ENCODE measurements at regions not wholly inside any gene's neighbourhood (a gene's known extent, or its start where the extent isn't known, plus 50 kb on each side); places are given as distances from the start of the nearest gene placed in this dataset.
A peak's percentile ranks its signal among the peaks of the same experiment; 100 is the strongest.

DNA sequence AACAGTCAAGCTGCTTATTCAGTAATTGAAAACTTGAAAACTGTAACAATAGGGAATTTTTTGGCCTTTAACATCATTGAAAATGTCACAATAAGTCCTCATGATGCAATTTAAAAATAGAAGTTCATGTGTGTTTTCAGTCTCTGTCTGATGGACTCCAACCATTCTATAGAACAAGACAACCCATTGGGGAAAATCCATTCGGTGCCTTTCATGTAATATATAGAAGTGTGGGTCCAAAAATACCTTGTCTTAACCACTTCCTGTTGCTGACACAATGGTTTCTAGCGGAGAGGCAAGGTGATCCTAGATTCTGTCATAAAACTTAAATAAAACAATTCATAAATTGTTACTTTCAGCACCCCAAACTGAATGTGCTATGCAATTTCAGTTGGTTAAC, 1131.3 kb upstream of the MAP3K7 start:
- TF ChIP-seq, protein P1, sequence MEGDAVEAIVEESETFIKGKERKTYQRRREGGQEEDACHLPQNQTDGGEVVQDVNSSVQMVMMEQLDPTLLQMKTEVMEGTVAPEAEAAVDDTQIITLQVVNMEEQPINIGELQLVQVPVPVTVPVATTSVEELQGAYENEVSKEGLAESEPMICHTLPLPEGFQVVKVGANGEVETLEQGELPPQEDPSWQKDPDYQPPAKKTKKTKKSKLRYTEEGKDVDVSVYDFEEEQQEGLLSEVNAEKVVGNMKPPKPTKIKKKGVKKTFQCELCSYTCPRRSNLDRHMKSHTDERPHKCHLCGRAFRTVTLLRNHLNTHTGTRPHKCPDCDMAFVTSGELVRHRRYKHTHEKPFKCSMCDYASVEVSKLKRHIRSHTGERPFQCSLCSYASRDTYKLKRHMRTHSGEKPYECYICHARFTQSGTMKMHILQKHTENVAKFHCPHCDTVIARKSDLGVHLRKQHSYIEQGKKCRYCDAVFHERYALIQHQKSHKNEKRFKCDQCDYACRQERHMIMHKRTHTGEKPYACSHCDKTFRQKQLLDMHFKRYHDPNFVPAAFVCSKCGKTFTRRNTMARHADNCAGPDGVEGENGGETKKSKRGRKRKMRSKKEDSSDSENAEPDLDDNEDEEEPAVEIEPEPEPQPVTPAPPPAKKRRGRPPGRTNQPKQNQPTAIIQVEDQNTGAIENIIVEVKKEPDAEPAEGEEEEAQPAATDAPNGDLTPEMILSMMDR (conservative IDR thresholded peaks at IDR 0.05 in 1 of 2, IDR thresholded peaks at IDR 0.05 in 1 of 2; ENCODE audit: low read depth in 1 of 2, low read length in 2 of 2): no peak
- TF ChIP-seq EZH2 (IDR thresholded peaks at IDR 0.05; ENCODE audit: low read length, missing control alignments): no peak
- no peaks in the 10 kb centered on the region for H3K27me3 ChIP-seq (ENCODE audit: control insufficient read depth, insufficient read depth, low read length)
- H3K9ac ChIP-seq (ENCODE audit: insufficient read depth, low read length): no peak overlapping the region
- no peak for DNase-seq (ENCODE audit: low read depth in 2 of 2)
- H3K9me3 ChIP-seq (ENCODE audit: control insufficient read depth, insufficient read depth, low read depth, low read length): no peaks in the 10 kb centered on the region
- no peak overlapping the region for H3K4me2 ChIP-seq (ENCODE audit: extremely low read depth, insufficient read depth, low read length)
- H3K4me1 ChIP-seq (ENCODE audit: control insufficient read depth, extremely low read depth, insufficient read depth, low read length): no peaks in the 10 kb centered on the region
- H3K79me2 ChIP-seq (ENCODE audit: control insufficient read depth, insufficient read depth, low read length): no peaks in the 10 kb centered on the region
- H2AFZ ChIP-seq (ENCODE audit: low read length): no peak overlapping the region
- H3K27ac ChIP-seq (ENCODE audit: insufficient read depth, low read length): no peak overlapping the region
- no peaks in the 10 kb centered on the region for H4K20me1 ChIP-seq (ENCODE audit: control insufficient read depth, extremely low read depth, insufficient read depth, low read length)
- no peaks in the 10 kb centered on the region for H3K36me3 ChIP-seq (ENCODE audit: control insufficient read depth, insufficient read depth, low read length)
- no peak overlapping the region for H3K4me3 ChIP-seq (replicated peaks in 1 of 4; ENCODE audit: control extremely low read depth in 1 of 4, insufficient read depth in 1 of 4, low read depth in 3 of 4, low read length in 4 of 4)

DNA sequence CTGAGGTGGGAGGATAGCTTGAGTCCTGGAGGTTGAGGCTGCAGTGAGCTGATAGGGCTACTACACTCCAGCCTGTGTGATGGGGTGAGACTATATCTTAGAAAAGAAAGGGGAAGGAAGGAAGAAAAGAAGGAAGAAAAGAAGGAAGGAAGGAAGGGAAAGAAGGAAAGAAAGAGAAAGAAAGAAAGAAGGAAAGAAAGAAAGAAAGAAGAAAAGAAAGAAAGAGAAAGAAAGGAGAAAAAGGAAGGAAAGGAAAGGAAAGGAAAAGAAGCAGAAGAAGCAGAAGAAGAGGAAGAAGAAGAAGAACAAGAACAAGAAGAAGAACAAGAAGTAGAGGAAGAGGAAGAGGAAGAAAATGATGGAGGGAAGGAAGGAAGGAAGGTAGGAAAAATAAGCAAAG, 1130.2 kb upstream of the MAP3K7 start:
- no peak for DNase-seq (ENCODE audit: low read depth in 2 of 2)
- H2AFZ ChIP-seq (ENCODE audit: low read length): no peak overlapping the region
- H3K4me2 ChIP-seq (ENCODE audit: extremely low read depth, insufficient read depth, low read length): no peak overlapping the region
- H4K20me1 ChIP-seq (ENCODE audit: control insufficient read depth, extremely low read depth, insufficient read depth, low read length): no peaks in the 10 kb centered on the region
- H3K27me3 ChIP-seq (ENCODE audit: control insufficient read depth, insufficient read depth, low read length): no peaks in the 10 kb centered on the region
- no peak for TF ChIP-seq EZH2 (IDR thresholded peaks at IDR 0.05; ENCODE audit: low read length, missing control alignments)
- TF ChIP-seq, protein P1 (conservative IDR thresholded peaks at IDR 0.05 in 1 of 2, IDR thresholded peaks at IDR 0.05 in 1 of 2; ENCODE audit: low read depth in 1 of 2, low read length in 2 of 2): no peak
- H3K4me3 ChIP-seq (replicated peaks in 1 of 4; ENCODE audit: control extremely low read depth in 1 of 4, insufficient read depth in 1 of 4, low read depth in 3 of 4, low read length in 4 of 4): no peak overlapping the region
- no peaks in the 10 kb centered on the region for H3K36me3 ChIP-seq (ENCODE audit: control insufficient read depth, insufficient read depth, low read length)
- H3K79me2 ChIP-seq (ENCODE audit: control insufficient read depth, insufficient read depth, low read length): no peaks in the 10 kb centered on the region
- no peak overlapping the region for H3K9ac ChIP-seq (ENCODE audit: insufficient read depth, low read length)
- H3K4me1 ChIP-seq (ENCODE audit: control insufficient read depth, extremely low read depth, insufficient read depth, low read length): no peaks in the 10 kb centered on the region
- no peak overlapping the region for H3K27ac ChIP-seq (ENCODE audit: insufficient read depth, low read length)
- H3K9me3 ChIP-seq (ENCODE audit: control insufficient read depth, insufficient read depth, low read depth, low read length): no peaks in the 10 kb centered on the region

GRCh38 chr6:91716361-91716760, 1129.5 kb upstream of the MAP3K7 start:
- peak in 1 of 2 donors; percentile 72 for DNase-seq (ENCODE audit: low read depth in 2 of 2)
- no peak overlapping the region for H3K27ac ChIP-seq (ENCODE audit: insufficient read depth, low read length)
- no peaks in the 10 kb centered on the region for H3K27me3 ChIP-seq (ENCODE audit: control insufficient read depth, insufficient read depth, low read length)
- TF ChIP-seq, protein P1 (conservative IDR thresholded peaks at IDR 0.05 in 1 of 2, IDR thresholded peaks at IDR 0.05 in 1 of 2; ENCODE audit: low read depth in 1 of 2, low read length in 2 of 2): no peak
- no peak for TF ChIP-seq EZH2 (IDR thresholded peaks at IDR 0.05; ENCODE audit: low read length, missing control alignments)
- H3K4me3 ChIP-seq (replicated peaks in 1 of 4; ENCODE audit: control extremely low read depth in 1 of 4, insufficient read depth in 1 of 4, low read depth in 3 of 4, low read length in 4 of 4): no peak overlapping the region
- no peak overlapping the region for H3K4me2 ChIP-seq (ENCODE audit: extremely low read depth, insufficient read depth, low read length)
- H3K9me3 ChIP-seq (ENCODE audit: control insufficient read depth, insufficient read depth, low read depth, low read length): no peaks in the 10 kb centered on the region
- no peaks in the 10 kb centered on the region for H3K36me3 ChIP-seq (ENCODE audit: control insufficient read depth, insufficient read depth, low read length)
- H3K4me1 ChIP-seq (ENCODE audit: control insufficient read depth, extremely low read depth, insufficient read depth, low read length): no peaks in the 10 kb centered on the region
- no peaks in the 10 kb centered on the region for H3K79me2 ChIP-seq (ENCODE audit: control insufficient read depth, insufficient read depth, low read length)
- H3K9ac ChIP-seq (ENCODE audit: insufficient read depth, low read length): no peak overlapping the region
- H2AFZ ChIP-seq (ENCODE audit: low read length): no peak overlapping the region
- H4K20me1 ChIP-seq (ENCODE audit: control insufficient read depth, extremely low read depth, insufficient read depth, low read length): no peaks in the 10 kb centered on the region

Measured in fibroblast of lung (primary cell).